ENCODE measurements at regions not wholly inside any gene's neighbourhood (a gene's known extent, or its start where the extent isn't known, plus 50 kb on each side); places are given as distances from the start of the nearest gene placed in this dataset.
"Not testable (repeated sequence)": the region's sequence is repeated elsewhere in the genome, so short reads cannot be mapped to it uniquely, and the experiment has no call there.

GRCh38 chr2:109715313-109715805 lies 78.7 kb upstream of the RGPD5 start:
- Histone ChIP-seq H3K27me3 (no peaks in the 10 kb centered on the region), H3K9me3 (no peaks in the 10 kb centered on the region), H3K4me3 (ENCODE audit: low read depth, low read length) (no peak overlapping the region), H3K4me1 (no peaks in the 10 kb centered on the region), H3K36me3 (no peaks in the 10 kb centered on the region)
- DNase-seq: no peak
- no peak for TF ChIP-seq CTCF (IDR thresholded peaks at IDR 0.05; ENCODE audit: low read depth, low read length)

- not testable (repeated sequence) for DNase-seq
Measured at GRCh38 chr2:109716596-109716995, 77.5 kb upstream of the RGPD5 start.

DNA sequence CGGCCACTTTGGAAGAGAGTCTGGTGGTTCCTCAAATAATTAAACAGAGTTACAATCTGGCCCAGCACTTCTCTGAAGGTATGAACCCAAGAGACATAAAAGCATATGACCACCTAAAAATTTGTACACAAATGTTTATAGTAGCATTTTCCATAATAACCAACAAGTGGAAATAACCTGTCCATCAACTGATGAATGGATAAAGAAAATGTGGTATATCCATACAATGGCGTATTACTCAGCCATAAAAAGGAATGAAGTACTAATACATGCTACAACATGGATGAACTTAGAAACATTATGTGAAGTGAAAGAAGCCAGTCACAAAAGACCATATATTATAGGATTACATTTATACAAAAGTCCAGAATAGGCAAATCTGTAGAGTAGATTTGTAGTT lies 76.0 kb upstream of the RGPD5 start:
- Histone ChIP-seq H3K4me3 (ENCODE audit: low read depth, low read length) (no peak overlapping the region), H3K9me3 (no peaks in the 10 kb centered on the region)
- TF ChIP-seq CTCF (IDR thresholded peaks at IDR 0.05; ENCODE audit: low read depth, low read length): no peak

More at GRCh38 chr2:109716596-109716995, 77.5 kb upstream of the RGPD5 start:
- H3K4me1 ChIP-seq; H3K4me3 ChIP-seq (ENCODE audit: low read depth, low read length); H3K9me3 ChIP-seq; H3K27me3 ChIP-seq; H3K36me3 ChIP-seq: not testable (repeated sequence)

GRCh38 chr2:109719871-109720270 lies 74.2 kb upstream of the RGPD5 start:
- TF ChIP-seq CTCF (IDR thresholded peaks at IDR 0.05; ENCODE audit: low read depth, low read length): no peak
- no peak overlapping the region for H3K4me3 ChIP-seq (ENCODE audit: low read depth, low read length)
- H3K4me1 ChIP-seq: no peaks in the 10 kb centered on the region
- no peaks in the 10 kb centered on the region for H3K27me3 ChIP-seq
- no peaks in the 10 kb centered on the region for H3K9me3 ChIP-seq
- no peaks in the 10 kb centered on the region for H3K36me3 ChIP-seq
- DNase-seq: no peak

More for the DNA sequence above, 76.0 kb upstream of the RGPD5 start:
- no peaks in the 10 kb centered on the region for H3K4me1 ChIP-seq
- no peaks in the 10 kb centered on the region for H3K27me3 ChIP-seq
- H3K36me3 ChIP-seq: no peaks in the 10 kb centered on the region
- DNase-seq: no peak

DNA sequence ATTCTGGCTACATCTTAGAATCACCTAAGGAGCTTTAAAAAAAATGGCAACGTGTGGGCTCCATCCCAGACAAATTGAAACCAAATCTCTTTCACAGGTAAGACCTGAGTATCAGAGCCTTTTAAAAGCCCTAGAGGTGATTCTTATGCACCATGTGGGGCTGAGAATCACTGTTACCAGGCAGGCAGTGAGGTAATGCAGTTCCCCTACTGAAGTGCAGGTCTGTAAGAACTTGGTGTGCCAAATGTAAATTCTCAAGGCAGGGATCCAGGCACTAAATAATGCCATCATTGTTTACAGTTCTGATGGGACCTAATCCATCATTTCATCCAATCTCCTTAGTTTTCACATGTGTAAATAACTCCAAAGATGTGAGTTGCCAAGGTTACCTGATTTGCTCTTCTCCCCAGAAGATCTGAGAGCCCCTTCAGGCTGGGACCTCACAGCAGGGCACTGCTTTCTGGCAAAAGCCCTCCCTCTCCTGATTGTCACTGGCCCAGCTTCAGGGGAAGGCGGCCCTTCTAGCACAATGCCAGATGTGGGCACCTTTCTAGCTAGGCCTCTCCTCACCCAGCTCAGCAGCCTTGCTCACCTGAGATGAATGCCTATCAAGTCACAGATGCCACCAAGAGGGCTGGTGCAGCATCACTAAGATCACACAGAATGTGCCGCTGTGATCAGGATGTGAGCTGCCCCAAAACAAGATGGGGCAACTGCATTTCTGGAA lies 73.6 kb upstream of the RGPD5 start:
- no peaks in the 10 kb centered on the region for H3K27me3 ChIP-seq
- TF ChIP-seq CTCF (IDR thresholded peaks at IDR 0.05; ENCODE audit: low read depth, low read length): no peak
- no peak for DNase-seq
- no peaks in the 10 kb centered on the region for H3K4me1 ChIP-seq
- no peaks in the 10 kb centered on the region for H3K36me3 ChIP-seq
- no peaks in the 10 kb centered on the region for H3K9me3 ChIP-seq
- H3K4me3 ChIP-seq (ENCODE audit: low read depth, low read length): no peak overlapping the region

GRCh38 chr2:109721135-109721534 lies 73.0 kb upstream of the RGPD5 start:
- DNase-seq: no peak
- TF ChIP-seq CTCF (IDR thresholded peaks at IDR 0.05; ENCODE audit: low read depth, low read length): no peak
- no peaks in the 10 kb centered on the region for H3K27me3 ChIP-seq
- no peaks in the 10 kb centered on the region for H3K9me3 ChIP-seq
- no peaks in the 10 kb centered on the region for H3K4me1 ChIP-seq
- no peak overlapping the region for H3K4me3 ChIP-seq (ENCODE audit: low read depth, low read length)
- H3K36me3 ChIP-seq: no peaks in the 10 kb centered on the region

Measured in BE2C (cell line).